Duodenal mucosa (tissue), 2 donors: ENCODE measurements at regions not wholly inside any gene's neighbourhood (a gene's known extent, or its start where the extent isn't known, plus 50 kb on each side); places are given as distances from the start of the nearest gene placed in this dataset.

ENCODE experiments used
- H3K27ac ChIP-seq: one replicate; pipeline ENCODE4 v1.7.0; 2013; ENCODE audit warnings: low read depth, low read length
- H3K27me3 ChIP-seq, 2 donors: one replicate each; pipeline ENCODE4 v1.7.0; 2013; ENCODE audit warnings: low read length in 2 of 2, control low read depth in 1 of 2; ENCODE audit not compliant: insufficient read depth in 2 of 2, control insufficient read depth in 1 of 2
- H3K36me3 ChIP-seq, 2 donors: one replicate each; pipeline ENCODE4 v1.7.0; 2013; ENCODE audit warnings: low read length in 2 of 2, control low read depth in 1 of 2; ENCODE audit not compliant: insufficient read depth in 2 of 2, control insufficient read depth in 1 of 2
- H3K4me1 ChIP-seq, 2 donors: one replicate each; pipeline ENCODE4 v1.7.0; 2013; ENCODE audit warnings: low read length in 2 of 2, control low read depth in 1 of 2; ENCODE audit not compliant: insufficient read depth in 2 of 2, control insufficient read depth in 1 of 2
- H3K4me3 ChIP-seq, 2 donors: one replicate each; pipeline ENCODE4 v1.7.0; 2013; ENCODE audit warnings: low read length in 2 of 2, low read depth in 1 of 2
- H3K9ac ChIP-seq, 2 donors: one replicate each; pipeline ENCODE4 v1.7.0; 2013; ENCODE audit warnings: low read length in 2 of 2, low read depth in 1 of 2
- H3K9me3 ChIP-seq, 2 donors: one replicate each; pipeline ENCODE4 v1.7.0; 2013; ENCODE audit warnings: low read length in 2 of 2, control low read depth in 1 of 2; ENCODE audit not compliant: control insufficient read depth in 1 of 2

DNA sequence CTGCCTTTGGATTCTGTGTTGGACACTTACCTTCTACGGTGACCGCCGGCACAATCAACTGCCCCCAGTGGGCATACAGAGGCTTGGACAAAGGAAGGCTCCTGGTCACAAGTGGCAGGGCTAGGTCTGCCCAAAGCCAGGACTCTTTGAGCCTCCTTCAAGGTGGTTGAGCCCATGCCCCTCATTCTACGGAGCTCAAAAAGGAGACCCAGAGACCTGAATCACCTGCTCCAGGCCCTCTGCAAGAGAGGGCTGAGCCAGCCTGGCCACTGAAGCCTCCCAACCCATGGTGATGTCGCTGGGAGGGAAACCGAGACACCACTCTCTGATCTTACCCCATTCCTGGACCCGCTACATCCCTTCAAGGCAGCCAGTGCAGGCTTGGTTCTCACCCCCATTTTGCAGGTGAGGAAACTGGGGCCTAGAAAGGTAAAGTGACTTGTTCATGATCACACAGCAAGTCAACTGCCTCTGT lies 87.9 kb downstream of the INHBB start:
- H3K9me3 ChIP-seq: no peaks in the 10 kb centered on the region
- H3K4me1 ChIP-seq: no peaks in the 10 kb centered on the region
- no peaks in the 10 kb centered on the region for H3K36me3 ChIP-seq
- H3K27me3 ChIP-seq: peaks cover 0 to 3% of the 10 kb centered on the region in 2 donors
- no peak overlapping the region for H3K9ac ChIP-seq
- no peak overlapping the region for H3K27ac ChIP-seq
- no peak overlapping the region for H3K4me3 ChIP-seq

DNA sequence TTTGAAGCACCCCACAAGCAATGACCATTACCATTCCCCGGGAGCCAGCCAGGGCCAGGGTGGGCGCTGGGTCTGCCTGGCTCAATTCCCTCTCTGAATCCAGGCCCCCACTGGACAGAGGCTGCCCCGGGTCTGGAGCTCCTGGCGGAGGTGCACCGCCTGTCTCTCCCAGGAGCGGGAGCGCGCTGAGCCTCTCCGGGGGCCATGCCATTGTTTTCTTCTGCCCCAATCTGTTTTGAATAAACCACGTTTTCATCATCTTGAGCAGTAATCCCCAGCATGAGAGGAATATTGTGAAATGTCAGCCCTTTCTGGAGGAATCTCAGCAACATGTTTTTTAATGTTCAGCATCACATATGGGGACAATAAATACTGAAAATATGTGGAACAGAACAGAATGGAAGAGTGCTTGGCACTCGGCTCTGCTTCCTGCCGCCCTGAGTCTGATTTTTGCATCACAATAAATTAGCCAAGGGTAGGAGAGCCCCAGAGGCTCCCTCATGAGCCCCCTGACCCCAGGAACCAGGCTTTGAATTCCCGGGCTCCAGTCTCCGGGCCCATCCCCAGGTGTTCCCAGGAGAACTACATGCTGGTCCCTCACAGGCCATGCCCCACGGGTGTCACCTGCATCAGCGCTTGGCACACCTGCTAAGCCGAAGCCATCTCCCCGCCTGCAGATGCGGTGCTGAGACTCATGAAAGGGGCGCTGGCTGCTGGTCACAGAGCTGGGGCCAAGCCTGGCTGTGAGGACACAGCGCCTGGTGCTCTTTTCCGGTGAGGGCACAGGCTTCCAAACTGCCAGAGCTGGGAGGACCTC lies 88.8 kb downstream of the INHBB start:
- Histone ChIP-seq H3K27me3 (peaks cover 2 to 6% of the 10 kb centered on the region in 2 donors), H3K9ac (no peak overlapping the region), H3K9me3 (no peaks in the 10 kb centered on the region), H3K27ac (no peak overlapping the region), H3K4me1 (no peaks in the 10 kb centered on the region), H3K4me3 (no peak overlapping the region), H3K36me3 (no peaks in the 10 kb centered on the region)

- Histone ChIP-seq H3K9ac (no peak overlapping the region), H3K4me1 (no peaks in the 10 kb centered on the region), H3K9me3 (no peaks in the 10 kb centered on the region), H3K36me3 (no peaks in the 10 kb centered on the region), H3K27me3 (peaks cover 4 to 16% of the 10 kb centered on the region in 2 donors), H3K27ac (no peak overlapping the region), H3K4me3 (no peak overlapping the region)
Observed at GRCh38 chr2:120435671-120436459, 89.9 kb downstream of the INHBB start.

DNA sequence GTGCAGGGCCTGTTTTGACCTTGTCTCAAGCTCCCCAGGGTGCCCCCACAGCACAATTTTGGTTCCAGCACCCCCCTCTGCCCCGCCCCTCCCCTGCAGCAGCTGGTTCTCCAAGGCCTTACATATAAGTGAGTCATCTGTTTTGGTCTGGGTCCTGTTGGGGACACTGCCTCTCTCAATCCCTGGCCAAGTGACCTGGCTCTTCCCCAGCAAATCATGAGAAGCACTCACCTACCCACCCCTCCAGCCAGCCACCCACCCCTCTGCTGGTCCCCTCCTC lies 90.5 kb downstream of the INHBB start:
- Histone ChIP-seq H3K27me3 (peaks cover 8 to 16% of the 10 kb centered on the region in 2 donors), H3K36me3 (no peaks in the 10 kb centered on the region), H3K4me1 (no peaks in the 10 kb centered on the region), H3K9me3 (no peaks in the 10 kb centered on the region), H3K4me3 (no peak overlapping the region), H3K9ac (no peak overlapping the region), H3K27ac (no peak overlapping the region)

DNA sequence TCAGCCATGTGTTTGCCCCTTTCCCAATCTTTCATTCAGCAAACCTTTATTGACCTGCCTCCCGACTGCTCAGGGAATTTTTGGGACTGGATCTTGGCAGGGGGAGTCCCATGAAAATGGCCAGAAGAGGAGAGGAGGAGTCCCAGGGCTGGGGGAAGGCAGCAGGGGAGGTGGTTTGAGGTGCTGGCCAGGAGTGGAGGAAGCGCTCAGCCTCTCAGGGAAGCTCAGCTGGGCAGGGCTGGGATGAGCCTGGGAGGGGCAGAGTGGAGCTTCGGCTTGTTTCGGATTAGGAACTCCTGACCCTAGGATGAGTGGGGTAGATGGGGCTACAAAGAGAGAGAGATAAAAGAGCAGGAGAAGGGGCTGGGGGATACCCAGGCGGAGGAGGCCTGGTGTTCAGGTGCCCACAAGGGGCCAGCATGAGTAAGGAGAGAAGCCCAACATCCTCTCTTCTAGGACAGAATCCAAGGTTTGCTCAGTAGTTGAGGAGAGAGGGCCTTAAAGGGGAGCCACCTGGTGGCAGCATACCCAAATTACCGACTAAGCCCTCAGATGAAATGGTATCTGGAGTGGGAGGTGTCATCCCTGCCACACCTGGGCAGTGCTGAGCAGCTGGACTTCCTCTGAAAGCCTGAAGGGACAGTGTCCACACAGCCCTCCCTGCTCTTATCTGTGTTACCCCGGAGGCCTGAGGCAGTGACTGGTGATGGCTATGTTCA lies 91.1 kb downstream of the INHBB start:
- Histone ChIP-seq H3K4me1 (no peaks in the 10 kb centered on the region), H3K9me3 (no peaks in the 10 kb centered on the region), H3K36me3 (no peaks in the 10 kb centered on the region), H3K27me3 (peaks cover 11 to 20% of the 10 kb centered on the region in 2 donors), H3K4me3 (no peak overlapping the region), H3K27ac (no peak overlapping the region), H3K9ac (no peak overlapping the region)

- Histone ChIP-seq H3K27me3 (peaks cover 11 to 26% of the 10 kb centered on the region in 2 donors), H3K9me3 (no peaks in the 10 kb centered on the region), H3K27ac (no peak overlapping the region), H3K4me1 (peaks cover 3% of the 10 kb centered on the region in 2 donors), H3K9ac (no peak overlapping the region), H3K4me3 (no peak overlapping the region), H3K36me3 (no peaks in the 10 kb centered on the region)
Observed at GRCh38 chr2:120437604-120438000, 91.7 kb downstream of the INHBB start.

GRCh38 chr2:120438301-120439066 lies 92.5 kb downstream of the INHBB start:
- peaks cover 19 to 30% of the 10 kb centered on the region in 2 donors for H3K27me3 ChIP-seq
- no peak overlapping the region for H3K4me3 ChIP-seq
- no peaks in the 10 kb centered on the region for H3K9me3 ChIP-seq
- H3K27ac ChIP-seq: no peak overlapping the region
- no peaks in the 10 kb centered on the region for H3K36me3 ChIP-seq
- no peak overlapping the region for H3K9ac ChIP-seq
- H3K4me1 ChIP-seq: peaks cover 4 to 9% of the 10 kb centered on the region in 2 donors

DNA sequence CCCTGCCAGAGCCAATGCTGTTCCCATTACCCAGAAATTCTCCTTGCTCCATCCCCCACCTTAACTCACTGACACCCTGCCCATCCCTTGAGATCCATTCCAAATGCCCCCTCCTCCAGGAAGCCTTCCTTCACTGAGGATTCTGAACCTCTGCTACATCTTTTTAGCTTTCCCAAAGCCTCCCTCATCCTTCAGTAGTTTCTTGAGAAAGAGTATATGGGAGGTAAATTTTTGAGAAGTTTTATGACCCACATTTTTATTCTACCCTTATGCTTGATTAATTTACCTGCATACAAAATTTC lies 93.1 kb downstream of the INHBB start:
- H3K36me3 ChIP-seq: no peaks in the 10 kb centered on the region
- H3K9ac ChIP-seq: no peak overlapping the region
- H3K27ac ChIP-seq: no peak overlapping the region
- peaks cover 19 to 33% of the 10 kb centered on the region in 2 donors for H3K27me3 ChIP-seq
- no peaks in the 10 kb centered on the region for H3K9me3 ChIP-seq
- H3K4me1 ChIP-seq: peaks cover 4 to 9% of the 10 kb centered on the region in 2 donors
- H3K4me3 ChIP-seq: no peak overlapping the region

GRCh38 chr2:120439637-120440384 lies 93.9 kb downstream of the INHBB start:
- Histone ChIP-seq H3K9me3 (no peaks in the 10 kb centered on the region), H3K9ac (no peak overlapping the region), H3K27me3 (peaks cover 19 to 33% of the 10 kb centered on the region in 2 donors), H3K4me1 (peaks cover 4 to 9% of the 10 kb centered on the region in 2 donors), H3K36me3 (no peaks in the 10 kb centered on the region), H3K27ac (no peak overlapping the region), H3K4me3 (no peak overlapping the region)
